T-helper 9 cell (primary cell): ENCODE measurements at regions not wholly inside any gene's neighbourhood (a gene's known extent, or its start where the extent isn't known, plus 50 kb on each side); places are given as distances from the start of the nearest gene placed in this dataset.
"Not testable (repeated sequence)": the region's sequence is repeated elsewhere in the genome, so short reads cannot be mapped to it uniquely, and the experiment has no call there.

Experiments used
- DNase-seq: peaks from one replicate; pipeline ENCODE4 v3.0.0-alpha.2; 2020

GRCh38 chr6:137787016-137787415 is 80.0 kb upstream of the TNFAIP3 start:
- DNase-seq, result no peak

GRCh38 chr6:137788248-137788647 is 78.8 kb upstream of the TNFAIP3 start:
- no peak for DNase-seq

GRCh38 chr6:137791281-137792159 is 75.5 kb upstream of the TNFAIP3 start:
- no peak for DNase-seq

DNA sequence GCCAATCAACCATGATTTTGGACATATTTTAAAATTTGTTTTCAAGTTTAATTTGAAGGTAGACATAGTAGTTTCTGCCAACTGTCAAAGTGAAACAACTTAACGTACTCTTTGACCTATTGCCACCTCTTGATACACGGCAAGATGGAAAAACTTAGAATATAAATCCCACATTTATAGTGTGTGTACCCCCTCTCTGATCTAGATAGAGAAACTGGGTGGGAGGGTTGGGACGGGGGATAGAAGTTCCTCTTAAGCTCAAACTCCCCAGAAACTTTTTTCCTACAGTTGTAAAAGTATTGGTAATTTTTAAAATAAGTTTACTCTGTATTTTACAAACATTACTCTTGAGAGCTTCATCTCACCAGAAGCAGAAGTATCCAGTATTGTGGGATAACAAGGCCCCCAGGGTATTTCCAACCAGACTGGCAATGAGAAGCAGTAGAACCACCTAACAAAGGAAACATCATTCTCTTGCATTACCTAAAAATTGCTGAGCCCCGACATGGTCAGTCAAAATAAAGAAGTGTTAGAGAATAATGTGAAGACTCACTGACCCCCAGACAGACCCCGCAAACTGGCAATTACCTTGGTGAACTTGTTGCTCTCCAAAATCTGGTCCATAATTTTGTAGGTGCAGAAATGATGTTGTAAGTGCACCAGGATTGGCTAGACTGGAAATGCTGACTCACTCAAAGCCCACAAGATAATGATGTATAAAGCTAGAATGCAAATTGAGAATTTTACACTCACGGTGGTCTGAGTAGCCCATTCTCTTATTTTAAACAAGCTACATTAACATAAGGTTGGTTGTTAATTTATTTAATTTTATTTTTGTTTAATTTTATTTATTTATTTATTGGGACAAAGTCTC is 74.7 kb upstream of the TNFAIP3 start:
- no peak for DNase-seq

DNA sequence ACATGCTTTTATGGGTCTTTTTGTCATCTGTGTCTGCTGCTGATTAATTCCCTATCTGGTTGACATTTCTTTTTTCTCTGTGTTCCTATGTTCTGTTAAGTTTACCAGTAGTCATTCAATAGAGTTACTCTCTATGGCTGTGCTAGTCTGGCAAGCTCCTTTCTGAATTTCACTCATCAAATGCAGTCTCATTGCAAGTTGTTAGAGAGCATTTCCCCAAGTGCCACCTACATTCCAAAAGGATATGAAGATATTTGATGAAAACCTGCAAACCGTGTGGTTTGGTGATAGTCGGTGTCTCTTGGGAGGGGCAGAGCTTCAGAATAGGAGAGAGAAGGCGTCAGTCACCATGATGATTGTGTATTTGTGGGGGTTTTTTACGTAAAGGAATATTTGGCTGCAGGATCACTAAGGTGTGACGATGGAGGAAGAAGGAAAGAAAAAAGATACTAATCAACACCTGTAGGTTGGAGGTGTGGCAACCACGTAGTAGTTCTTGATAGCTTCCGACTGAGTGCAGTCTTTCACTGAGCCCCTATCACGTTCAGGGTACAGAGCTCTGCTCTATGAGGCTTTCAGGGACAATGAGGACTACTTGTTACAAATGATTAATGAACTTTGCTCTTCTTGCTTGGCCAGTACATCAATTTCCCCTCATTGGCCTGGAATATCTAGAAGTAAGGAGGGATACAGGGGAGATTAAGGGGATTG is 73.1 kb upstream of the TNFAIP3 start:
- DNase-seq, result no peak

DNA sequence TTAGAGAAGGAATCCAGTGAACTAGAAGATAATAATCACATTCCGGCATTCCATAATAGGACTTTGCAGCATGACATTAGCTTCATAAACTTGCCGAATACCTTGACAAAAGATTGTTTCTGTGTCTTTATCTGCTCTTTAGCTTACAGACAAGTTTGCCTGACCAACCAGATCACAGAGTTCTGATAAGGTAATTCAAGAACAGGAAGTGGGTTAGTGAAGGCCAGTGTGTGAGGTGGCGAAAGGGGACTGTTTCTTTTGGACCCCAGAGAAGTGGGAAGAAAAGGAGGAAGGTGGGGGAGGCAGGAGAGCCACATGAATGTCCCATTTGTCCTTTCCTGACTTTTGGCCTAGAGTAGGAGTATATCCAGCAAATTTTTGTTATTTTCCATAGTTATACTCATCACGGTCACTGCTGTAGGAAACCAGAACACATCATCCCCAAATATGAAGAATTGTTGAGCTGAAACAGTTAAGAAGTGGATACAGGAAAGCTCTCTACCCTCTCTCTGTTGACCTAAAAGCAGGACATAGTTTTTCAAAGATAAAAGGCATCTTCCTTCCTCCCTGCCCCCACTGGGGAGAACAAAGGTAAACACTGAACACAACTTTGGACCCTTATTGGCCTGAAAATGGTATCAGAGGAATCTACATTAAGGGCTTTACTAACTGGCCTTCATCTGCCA is 72.4 kb upstream of the TNFAIP3 start:
- no peak for DNase-seq

DNA sequence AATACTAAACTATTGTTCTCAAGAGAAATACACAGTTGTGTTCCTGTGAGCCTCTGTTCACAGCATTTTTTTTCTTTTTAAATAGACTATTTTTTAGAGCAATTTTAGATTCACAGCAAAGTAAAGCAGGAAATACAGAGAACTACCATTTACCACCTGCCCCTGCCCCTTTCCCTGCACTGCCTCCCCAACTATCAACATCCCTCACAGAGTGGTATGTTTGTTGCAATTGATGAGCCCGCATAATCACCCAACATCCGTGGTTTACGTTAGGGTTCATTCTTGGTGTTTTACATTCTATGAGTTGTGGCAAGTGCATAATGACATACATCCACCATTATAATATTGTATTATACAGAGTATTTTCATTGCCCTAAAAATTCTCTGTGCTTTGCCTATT is 71.6 kb upstream of the TNFAIP3 start:
- no peak for DNase-seq

GRCh38 chr6:137798261-137798660 is 68.8 kb upstream of the TNFAIP3 start:
- no peak for DNase-seq

- DNase-seq, result no peak
Observed at GRCh38 chr6:137798846-137799245, 68.2 kb upstream of the TNFAIP3 start.

DNA sequence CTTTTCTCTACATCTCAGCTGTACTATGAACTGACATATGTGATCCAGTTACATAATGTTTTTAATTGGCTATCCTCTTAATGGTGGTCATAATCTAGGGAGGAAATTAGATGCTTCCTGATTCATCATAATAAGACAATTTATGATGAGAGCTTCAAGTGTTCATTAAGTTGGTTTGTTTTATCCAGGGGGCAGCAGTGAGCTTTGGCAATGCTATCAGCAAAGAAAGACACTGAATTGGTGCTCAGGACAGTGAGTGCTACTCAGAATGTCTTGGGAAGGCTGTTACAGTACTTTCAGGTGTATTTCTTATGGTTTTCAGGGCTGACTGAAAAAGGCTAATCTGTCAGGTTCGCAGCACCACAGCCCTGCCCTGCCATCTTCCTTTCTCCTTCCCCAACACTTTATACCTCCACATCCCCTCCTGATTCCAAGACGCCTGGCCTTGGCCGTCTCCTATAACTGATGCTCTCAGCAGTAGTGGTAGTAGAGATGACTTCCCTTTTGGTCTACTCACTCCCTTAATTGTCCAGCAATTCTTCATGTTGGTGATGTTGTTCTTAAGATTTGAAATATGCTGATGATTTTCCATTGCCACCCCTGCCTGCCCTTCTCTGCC is 67.0 kb upstream of the TNFAIP3 start:
- DNase-seq, result peak; percentile 33

- DNase-seq, result no peak
Observed at GRCh38 chr6:137800762-137801161, 66.3 kb upstream of the TNFAIP3 start.

GRCh38 chr6:137801352-137802114 is 65.5 kb upstream of the TNFAIP3 start:
- DNase-seq, result no peak

- DNase-seq, result no peak
Observed at GRCh38 chr6:137802408-137803182, 64.5 kb upstream of the TNFAIP3 start.

GRCh38 chr6:137804637-137805036 is 62.4 kb upstream of the TNFAIP3 start:
- DNase-seq, result no peak

DNA sequence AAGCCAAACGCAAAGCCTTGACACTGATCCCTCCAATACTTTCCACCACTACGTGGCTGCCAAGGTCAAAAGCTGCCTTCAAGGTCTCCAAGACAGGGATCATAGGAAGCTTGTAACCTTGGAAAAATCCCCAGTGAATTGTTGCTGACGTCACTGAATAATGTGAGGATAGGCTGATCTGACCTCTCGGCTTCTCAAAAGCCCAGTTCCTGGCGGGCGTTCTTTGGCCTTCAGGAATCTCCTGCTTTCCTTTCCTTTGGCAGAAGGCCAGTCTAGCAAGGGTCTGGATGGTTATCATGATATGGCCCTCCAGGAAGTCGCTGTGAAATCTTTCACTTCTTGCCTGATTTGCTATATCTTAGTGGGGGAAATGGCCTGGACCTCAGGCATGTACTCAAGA is 61.4 kb upstream of the TNFAIP3 start:
- no peak for DNase-seq

- no peak for DNase-seq
Observed at GRCh38 chr6:137806914-137807682, 60.0 kb upstream of the TNFAIP3 start.

- no peak for DNase-seq
Observed at GRCh38 chr6:137808191-137808590, 58.9 kb upstream of the TNFAIP3 start.

DNA sequence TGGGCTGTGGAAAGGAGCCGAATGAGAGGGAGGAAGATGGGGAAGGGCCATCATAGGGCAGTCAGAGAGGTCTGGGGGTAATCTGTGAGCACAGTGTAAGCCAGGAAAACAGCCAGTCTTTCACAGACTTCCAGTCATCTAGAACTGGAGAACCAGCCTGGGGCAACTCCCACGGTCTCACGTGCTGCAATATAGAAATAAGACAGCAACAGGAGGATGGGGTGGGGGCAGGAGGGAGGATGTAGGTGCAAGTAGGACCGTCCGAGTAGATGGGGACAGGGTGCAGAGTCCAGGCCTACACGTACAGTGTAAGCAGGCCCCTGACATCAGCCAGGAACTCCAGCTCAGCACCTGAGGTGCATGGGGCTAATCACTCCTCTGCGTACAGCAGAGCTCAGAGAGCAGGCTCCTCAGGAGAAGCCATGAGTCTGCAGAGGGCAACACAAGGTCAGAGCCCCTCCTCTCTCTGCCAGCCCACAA is 58.2 kb upstream of the TNFAIP3 start:
- DNase-seq, result no peak

DNA sequence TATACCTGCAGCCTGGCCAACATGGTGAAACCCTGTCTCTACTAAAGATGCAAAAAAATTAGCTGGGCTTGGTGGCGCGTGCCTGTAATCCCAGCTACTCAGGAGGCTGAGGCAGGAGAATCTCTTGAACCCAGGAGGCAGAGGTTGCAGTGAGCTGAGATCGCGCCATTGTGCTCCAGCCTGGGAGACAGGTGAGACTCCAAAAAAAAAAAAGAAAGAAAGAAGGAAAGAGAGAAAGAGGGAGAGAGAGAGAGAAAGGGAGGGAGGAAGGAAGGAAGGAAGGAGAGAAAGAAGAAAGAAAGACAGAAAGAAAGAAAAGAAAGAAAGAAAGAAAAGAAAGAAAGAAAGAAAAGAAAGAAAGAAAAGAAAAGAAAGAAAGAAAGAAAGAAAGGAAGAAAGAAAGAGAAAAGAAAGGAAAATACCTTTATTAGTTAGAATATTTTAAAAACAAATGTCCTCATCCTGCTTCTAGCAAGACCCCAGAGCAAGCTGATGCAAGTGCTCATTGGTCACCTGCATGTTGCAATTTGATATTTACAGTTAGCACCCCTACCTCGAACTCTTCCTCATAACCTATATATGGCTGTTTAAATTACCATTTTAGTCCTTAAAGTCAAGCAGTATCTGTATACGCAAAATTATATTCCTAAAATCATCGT is 57.0 kb upstream of the TNFAIP3 start:
- DNase-seq, result not testable (repeated sequence)
